LNCaP clone FGC (cell line): ENCODE measurements at regions not wholly inside any gene's neighbourhood (a gene's known extent, or its start where the extent isn't known, plus 50 kb on each side); places are given as distances from the start of the nearest gene placed in this dataset.

Experiments
- DNase-seq: peaks from one replicate; pipeline ENCODE4 v3.0.0-alpha.2; 2011; ENCODE audit warnings: low read depth
- H3K4me3 ChIP-seq: 2 replicates; pipeline ENCODE4 v1.5.1; 2011; ENCODE audit warnings: mild to moderate bottlenecking, low read depth, low read length, control low read depth
- TF ChIP-seq, protein P1 (sequence below): IDR thresholded peaks from 2 replicates; pipeline ENCODE4 v1.5.1; 2012; ENCODE audit warnings: mild to moderate bottlenecking; ENCODE audit not compliant: control insufficient read depth, insufficient read depth; ENCODE audit errors: extremely low read depth

DNA sequence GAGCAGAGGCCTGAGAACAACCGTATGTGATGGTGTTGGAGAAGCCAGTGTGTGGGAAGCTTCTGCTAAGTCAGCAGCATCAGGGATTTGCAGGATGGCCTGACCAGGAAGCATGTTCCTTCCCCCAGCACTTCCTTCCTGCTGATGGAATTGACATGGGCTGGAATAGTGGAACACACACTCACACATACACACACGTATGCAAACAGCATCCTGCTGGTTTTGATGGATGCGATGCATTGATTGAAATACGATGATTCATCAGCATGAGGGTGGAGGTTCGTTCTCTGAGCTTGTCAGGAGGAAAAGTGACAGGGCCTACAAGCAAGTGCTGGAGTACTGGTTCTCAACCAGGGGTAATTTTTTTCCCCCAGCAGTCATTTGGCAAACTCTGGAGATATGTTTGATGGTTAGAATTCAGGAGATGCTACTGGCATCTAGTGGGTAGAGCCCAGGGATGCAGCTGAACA lies 229.1 kb downstream of the NFATC2 start:
- H3K4me3 ChIP-seq = no peak overlapping the region
- TF ChIP-seq, protein P1, sequence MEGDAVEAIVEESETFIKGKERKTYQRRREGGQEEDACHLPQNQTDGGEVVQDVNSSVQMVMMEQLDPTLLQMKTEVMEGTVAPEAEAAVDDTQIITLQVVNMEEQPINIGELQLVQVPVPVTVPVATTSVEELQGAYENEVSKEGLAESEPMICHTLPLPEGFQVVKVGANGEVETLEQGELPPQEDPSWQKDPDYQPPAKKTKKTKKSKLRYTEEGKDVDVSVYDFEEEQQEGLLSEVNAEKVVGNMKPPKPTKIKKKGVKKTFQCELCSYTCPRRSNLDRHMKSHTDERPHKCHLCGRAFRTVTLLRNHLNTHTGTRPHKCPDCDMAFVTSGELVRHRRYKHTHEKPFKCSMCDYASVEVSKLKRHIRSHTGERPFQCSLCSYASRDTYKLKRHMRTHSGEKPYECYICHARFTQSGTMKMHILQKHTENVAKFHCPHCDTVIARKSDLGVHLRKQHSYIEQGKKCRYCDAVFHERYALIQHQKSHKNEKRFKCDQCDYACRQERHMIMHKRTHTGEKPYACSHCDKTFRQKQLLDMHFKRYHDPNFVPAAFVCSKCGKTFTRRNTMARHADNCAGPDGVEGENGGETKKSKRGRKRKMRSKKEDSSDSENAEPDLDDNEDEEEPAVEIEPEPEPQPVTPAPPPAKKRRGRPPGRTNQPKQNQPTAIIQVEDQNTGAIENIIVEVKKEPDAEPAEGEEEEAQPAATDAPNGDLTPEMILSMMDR = no peak
- DNase-seq = no peak

DNA sequence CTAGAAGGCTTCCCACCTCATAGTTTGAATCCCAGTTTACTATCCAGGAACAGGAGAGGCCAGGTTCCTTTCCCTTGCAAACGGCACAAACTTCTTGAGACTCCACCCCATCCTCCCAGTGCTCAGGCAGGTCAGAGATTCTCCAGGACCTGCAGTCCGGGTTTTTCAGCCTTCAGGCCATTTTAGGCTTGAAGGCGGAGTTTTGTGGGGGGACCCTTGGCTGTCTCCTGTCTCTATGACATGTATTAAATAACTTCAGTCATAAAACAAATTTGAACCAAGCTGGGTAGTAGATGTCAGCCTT lies 230.1 kb downstream of the NFATC2 start:
- TF ChIP-seq, protein P1 = no peak
- H3K4me3 ChIP-seq = no peak overlapping the region

DNA sequence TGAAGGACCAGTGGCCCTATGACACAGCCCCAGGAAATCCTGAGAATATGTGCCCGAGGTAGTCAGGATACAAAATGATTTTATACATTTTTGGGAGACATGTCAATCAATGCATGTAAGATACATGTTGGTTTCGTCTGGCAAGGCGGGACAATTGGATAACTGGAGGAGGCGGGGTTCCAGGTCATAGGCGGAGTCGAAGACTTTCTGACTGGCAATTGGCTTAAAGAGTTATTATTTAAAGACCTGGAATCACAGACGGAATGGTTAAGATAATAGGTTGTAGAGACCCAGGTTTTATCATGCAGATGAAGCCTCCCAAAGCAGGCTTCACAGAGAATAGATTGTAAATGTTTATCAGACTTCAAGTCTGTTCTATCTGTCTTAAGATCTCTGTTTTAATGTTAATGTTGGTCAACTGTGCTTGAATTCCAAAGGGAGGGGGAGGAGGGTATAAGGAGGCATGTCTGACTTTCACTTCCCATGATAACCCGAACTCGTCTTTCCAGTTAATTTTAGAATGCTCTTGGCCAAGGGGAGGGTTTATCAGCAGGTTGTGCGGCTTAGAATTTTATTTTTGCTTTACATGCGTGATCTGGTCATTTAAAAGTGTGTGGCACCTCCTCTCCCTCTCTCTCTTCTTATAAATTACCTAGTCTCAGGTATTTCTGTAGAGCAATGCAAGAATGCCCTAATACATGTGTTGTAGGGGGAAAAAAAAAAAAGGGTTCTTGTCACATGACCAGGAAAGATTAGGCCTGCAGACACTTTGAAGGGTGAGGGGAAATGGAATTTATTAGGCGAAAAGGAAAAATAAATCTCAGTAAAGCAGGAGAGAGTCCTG lies 230.7 kb downstream of the NFATC2 start:
- DNase-seq = peak; percentile 73
- H3K4me3 ChIP-seq = peak overlapping the region; percentile 14; the same call in 1 of the 2 replicates

More for the DNA sequence above, 230.1 kb downstream of the NFATC2 start:
- DNase-seq = no peak

DNA sequence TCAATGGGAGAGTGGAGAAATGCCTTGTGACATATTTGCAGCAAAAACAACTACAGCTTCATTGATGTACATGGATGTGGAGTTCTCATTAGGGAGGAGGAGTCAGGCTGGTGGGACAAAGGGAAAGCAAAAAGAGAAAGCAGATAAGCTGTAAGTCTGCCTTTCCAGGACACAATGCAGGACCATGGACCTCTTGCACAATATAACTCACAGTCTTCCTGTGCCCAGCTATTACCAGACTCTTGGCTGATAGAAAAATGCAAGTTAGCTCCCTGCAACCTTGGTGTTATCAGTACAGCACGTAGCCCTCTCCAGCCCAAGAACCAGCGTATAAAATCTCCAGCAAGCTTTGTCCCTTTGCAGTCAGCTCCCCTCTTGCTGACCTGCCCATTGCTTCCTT lies 232.3 kb downstream of the NFATC2 start:
- TF ChIP-seq, protein P1 = no peak
- no peak for DNase-seq
- no peak overlapping the region for H3K4me3 ChIP-seq

More for the DNA sequence above, 230.7 kb downstream of the NFATC2 start:
- TF ChIP-seq, protein P1 = no peak

DNA sequence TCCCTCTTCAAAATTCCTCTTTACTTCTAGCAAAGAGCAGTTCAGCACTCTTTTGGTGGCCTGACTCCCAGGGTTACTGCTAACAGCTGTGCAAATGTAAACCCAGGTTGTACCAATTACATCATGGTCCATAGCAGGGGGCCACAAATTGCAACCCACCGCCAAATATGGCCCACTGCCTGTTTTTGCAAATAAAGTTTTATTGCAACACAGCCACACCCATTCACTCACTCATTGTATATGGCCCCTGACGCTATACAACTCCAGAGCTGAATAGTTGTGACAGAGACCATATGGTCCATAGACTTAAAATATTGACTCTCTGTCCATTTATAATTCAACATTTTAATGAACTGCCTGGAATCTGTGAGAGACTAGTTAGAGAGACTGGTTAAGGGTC lies 233.4 kb downstream of the NFATC2 start:
- DNase-seq = no peak
- no peak overlapping the region for H3K4me3 ChIP-seq
- TF ChIP-seq, protein P1 = no peak

DNA sequence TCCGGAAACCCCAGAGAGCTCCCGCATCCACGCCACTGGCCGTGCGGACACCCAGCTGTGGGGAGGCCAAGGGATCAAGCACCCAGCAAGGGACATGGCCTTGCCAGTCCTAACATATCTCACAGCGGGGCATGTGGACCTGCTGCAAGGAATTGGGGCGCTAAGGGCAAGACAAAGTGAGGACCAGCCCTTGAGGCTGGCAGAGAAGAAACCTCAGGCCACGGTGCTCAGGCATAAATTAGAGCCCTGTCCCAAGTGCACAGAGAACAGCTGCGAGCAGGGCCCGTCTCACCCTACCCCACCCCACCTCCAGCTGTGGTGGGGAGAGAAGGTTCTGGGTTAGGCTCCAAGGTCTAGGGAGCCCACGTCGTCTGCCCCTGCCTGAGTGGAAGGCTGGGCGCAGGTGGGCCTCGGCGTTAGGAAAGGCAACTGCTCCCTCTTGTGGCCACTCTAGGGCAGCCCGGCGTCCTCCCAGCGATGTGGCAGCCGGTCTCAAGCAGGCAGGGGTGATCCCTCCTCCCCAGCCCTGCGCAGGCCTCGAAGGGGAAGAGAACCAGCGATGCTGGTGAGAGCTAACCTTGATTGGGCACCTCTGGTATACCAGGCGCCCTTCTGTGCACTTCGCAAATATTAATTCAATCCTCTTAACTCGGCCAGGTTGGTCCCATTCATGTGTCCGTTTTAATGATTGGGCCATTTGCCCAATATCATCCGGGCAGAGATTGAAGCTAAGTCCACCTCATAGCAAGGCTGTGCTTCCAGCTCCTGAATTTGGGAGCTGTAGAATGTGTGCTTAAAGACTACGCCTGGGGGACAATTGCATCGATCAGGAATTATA lies 235.8 kb downstream of the NFATC2 start:
- TF ChIP-seq, protein P1 = peak; percentile 99
- no peak for DNase-seq
- H3K4me3 ChIP-seq = no peak overlapping the region
